ENCODE measurements at regions not wholly inside any gene's neighbourhood (a gene's known extent, or its start where the extent isn't known, plus 50 kb on each side); places are given as distances from the start of the nearest gene placed in this dataset.

DNA sequence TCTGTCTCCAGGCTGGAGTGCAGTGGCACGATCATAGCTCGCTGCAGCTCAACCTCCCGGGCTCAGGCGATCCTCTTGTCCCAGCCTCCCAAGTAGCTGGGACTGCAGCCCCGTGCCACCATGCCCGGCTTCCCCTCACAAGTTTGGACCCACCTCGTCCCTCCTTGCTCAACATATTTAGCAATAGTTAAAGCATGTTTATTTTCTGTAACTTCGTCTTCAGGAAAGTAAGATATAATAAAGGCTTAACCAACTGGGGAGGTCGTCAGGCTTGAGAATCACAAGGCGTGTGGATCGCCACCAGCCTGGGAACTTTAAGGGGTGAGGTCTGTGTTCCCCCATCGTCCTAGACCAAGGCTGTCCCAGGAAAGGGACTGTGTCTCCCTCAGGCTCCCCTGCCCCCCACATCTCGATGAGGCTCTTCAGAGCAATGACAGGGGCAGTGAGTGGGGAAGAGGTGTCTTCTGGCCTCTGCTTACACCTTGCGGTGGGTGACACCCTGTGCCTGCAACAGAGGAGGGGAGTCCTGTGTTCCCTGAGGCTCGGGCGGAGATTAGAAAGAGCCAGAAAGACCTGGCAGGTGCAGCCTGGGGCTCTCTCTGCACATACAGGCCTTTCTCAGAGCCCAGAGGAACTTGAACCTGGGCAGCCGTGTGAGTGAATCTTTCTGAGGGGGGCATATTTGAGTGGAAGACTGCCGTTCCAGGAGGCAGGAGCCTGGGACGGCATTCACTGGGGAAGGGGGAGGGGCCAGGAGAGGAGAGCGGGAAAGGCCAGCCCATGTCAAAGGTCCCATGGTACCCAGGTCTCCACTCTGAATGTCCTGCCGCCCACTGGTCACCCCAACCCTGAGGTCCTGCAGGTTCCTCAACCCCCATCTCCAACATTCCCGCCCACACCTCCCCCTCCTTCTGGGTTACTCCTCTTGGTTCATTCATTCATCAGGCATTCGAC lies 152.3 kb downstream of the SMAD6 start:
- Mint-ChIP-seq H3K27ac (no peak overlapping the region), H3K36me3 (ENCODE audit: low read depth) (no peaks in the 10 kb centered on the region), H3K4me3 (no peak overlapping the region), H3K4me1 (peaks cover 24% of the 10 kb centered on the region), H3K9me3 (no peaks in the 10 kb centered on the region), H3K27me3 (ENCODE audit: low read depth) (peaks cover 19% of the 10 kb centered on the region)
- TF ChIP-seq CTCF (IDR thresholded peaks at IDR 0.05; ENCODE audit: unreplicated experiment in 3 of 3), result no peak

DNA sequence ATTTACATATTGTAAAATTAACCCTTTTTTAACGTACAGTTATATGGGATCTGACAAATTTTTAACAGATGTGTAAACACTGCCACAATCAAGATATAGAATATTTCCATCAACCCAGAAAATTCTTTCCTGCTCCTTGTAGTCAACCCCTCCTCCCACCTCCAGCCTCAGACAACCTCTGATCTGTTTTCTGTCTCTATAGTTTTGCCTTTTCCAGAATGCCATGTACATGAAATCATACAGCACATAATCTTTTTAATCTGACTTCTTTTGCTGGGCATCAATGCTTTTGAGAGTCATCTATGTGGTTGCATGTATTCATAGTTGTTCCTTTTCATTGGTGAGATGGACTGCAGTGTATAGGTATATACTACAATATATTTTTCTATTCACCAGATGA lies 153.0 kb downstream of the SMAD6 start:
- peak overlapping the region in 2 of 3 experiments; percentile 50 to 60 for H3K27ac Mint-ChIP-seq
- H3K4me1 Mint-ChIP-seq, result peaks cover 24% of the 10 kb centered on the region
- no peaks in the 10 kb centered on the region for H3K36me3 Mint-ChIP-seq (ENCODE audit: low read depth)
- no peak overlapping the region for H3K4me3 Mint-ChIP-seq
- peaks cover 19% of the 10 kb centered on the region for H3K27me3 Mint-ChIP-seq (ENCODE audit: low read depth)
- no peaks in the 10 kb centered on the region for H3K9me3 Mint-ChIP-seq
- TF ChIP-seq CTCF (IDR thresholded peaks at IDR 0.05; ENCODE audit: unreplicated experiment in 3 of 3), result no peak

- no peak for TF ChIP-seq CTCF (IDR thresholded peaks at IDR 0.05; ENCODE audit: unreplicated experiment in 3 of 3)
- Mint-ChIP-seq H3K4me3 (no peak overlapping the region), H3K36me3 (ENCODE audit: low read depth) (no peaks in the 10 kb centered on the region), H3K9me3 (no peaks in the 10 kb centered on the region), H3K4me1 (peaks cover 11% of the 10 kb centered on the region), H3K27me3 (ENCODE audit: low read depth) (peaks cover 19% of the 10 kb centered on the region), H3K27ac (no peak overlapping the region)
Measured at GRCh38 chr15:66857694-66858093, 155.7 kb downstream of the SMAD6 start.

DNA sequence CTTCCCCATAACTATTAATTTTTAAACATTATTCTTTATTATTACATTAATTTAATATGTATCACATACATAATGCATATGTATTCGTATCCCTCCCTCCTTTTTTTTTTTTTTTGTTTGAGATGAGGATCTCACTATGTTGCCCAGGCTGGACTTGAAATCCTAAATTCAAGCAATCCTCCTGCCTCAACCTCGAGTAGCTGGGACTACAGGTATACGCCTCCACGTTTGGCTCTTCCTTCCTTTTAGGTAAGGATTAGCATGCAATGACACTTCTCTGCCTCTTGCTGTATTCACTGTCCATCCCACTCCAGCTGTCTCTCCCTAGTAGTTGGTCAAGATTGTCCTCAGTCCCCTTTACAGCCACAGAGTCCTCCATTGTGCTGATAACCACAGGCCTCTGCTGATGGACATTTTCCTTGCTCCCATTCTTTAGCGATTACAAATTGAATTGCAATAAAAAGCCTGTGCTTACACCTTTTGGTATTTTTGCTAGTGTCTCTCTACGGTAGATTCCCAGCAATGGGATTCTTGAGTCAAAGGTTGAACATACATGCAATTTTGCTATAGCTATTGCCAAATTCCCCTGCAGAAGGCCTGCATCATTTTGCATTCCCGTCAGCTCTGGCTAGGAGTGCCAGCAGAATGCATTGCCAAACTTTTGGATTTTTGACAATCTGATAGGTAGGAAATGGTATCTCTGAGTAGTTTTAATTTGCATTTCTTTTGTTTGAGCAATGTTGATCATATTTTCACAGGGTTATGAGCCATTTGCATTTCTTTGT lies 156.6 kb downstream of the SMAD6 start:
- Mint-ChIP-seq H3K27ac (no peak overlapping the region), H3K36me3 (ENCODE audit: low read depth) (no peaks in the 10 kb centered on the region), H3K9me3 (no peaks in the 10 kb centered on the region), H3K4me3 (no peak overlapping the region), H3K27me3 (ENCODE audit: low read depth) (peaks cover 12% of the 10 kb centered on the region), H3K4me1 (peaks cover 10% of the 10 kb centered on the region)
- no peak for TF ChIP-seq CTCF (IDR thresholded peaks at IDR 0.05; ENCODE audit: unreplicated experiment in 3 of 3)

GRCh38 chr15:66859688-66860253 lies 157.7 kb downstream of the SMAD6 start:
- H3K4me3 Mint-ChIP-seq, result no peak overlapping the region
- no peaks in the 10 kb centered on the region for H3K36me3 Mint-ChIP-seq (ENCODE audit: low read depth)
- no peaks in the 10 kb centered on the region for H3K9me3 Mint-ChIP-seq
- peaks cover 10% of the 10 kb centered on the region for H3K4me1 Mint-ChIP-seq
- TF ChIP-seq CTCF (IDR thresholded peaks at IDR 0.05; ENCODE audit: unreplicated experiment in 3 of 3), result no peak
- H3K27ac Mint-ChIP-seq, result no peak overlapping the region
- H3K27me3 Mint-ChIP-seq (ENCODE audit: low read depth), result peaks cover 9% of the 10 kb centered on the region
